K562 (cell line): ENCODE measurements at regions not wholly inside any gene's neighbourhood (a gene's known extent, or its start where the extent isn't known, plus 50 kb on each side); places are given as distances from the start of the nearest gene placed in this dataset.

Experiments used
- ATAC-seq: fragments of 200-7000 bp; cut with Tn5 transposase; 3 replicates; pipeline ENCODE4 v1.9.1; 2020; ENCODE audit warnings: moderate library complexity
- BruUV-seq: library from RNA; stranded (reverse); fragments of 400-500 nt; replicated peaks from 2 replicates; lab custom pipeline; 2021; lab: Mats Ljungman, UMichigan
- CTCF ChIA-PET: fragments of 300-600 bp; formaldehyde crosslinking; extraction: SDS; loops from one replicate; lab custom pipeline; 2021; ENCODE audit warnings: low intra/inter-chr PET ratio; lab: Yijun Ruan, JAX
- POLR2A ChIA-PET: fragments of 300-600, 350-650 bp; sonication (Branson Sonifier 250); formaldehyde crosslinking; extraction: SDS; loops from one replicate; lab custom pipeline; 2021; ENCODE audit warnings: antibody characterized with exemption, inconsistent platforms; lab: Yijun Ruan, JAX
- DNase-seq, 4 experiments: peaks; one replicate each; pipeline versions ENCODE4 v3.0.0 to v3.0.0-alpha.2; 2011 to 2018; ENCODE audit warnings: low spot score in 3 of 4, mixed read lengths in 3 of 4; ENCODE audit errors: extremely low read depth in 1 of 4
- FAIRE-seq: peaks from 2 replicates; lab custom pipeline; 2011; peaks lifted over from hg19 to GRCh38; lab: Jason Lieb, UNC
- H2AFZ ChIP-seq: 2 replicates; pipeline ENCODE4 v1.6.0; 2011; ENCODE audit warnings: low read depth, low read length, control low read depth, inconsistent platforms
- H3K27ac ChIP-seq: fragments of 200-600 bp; 3 replicates; pipeline ENCODE4 v1.8.0; 2011; ENCODE audit warnings: low read depth, mild to moderate bottlenecking, control low read depth, inconsistent platforms, low read length, moderate library complexity, mixed read lengths; ENCODE audit errors: extremely low read depth
- H3K27me3 ChIP-seq, 2 experiments: fragments of 300-600 bp in 1 of 2; 2 replicates in 1 of 2; 3 replicates in 1 of 2; pipeline versions ENCODE4 v1.6.0 to v1.8.0; 2011; ENCODE audit warnings: inconsistent platforms in 2 of 2, low read length in 2 of 2, mild to moderate bottlenecking in 1 of 2, mixed read lengths in 1 of 2, moderate library complexity in 1 of 2; ENCODE audit not compliant: control insufficient read depth in 2 of 2, insufficient read depth in 2 of 2
- H3K36me3 ChIP-seq: fragments of 300-600 bp; 3 replicates; pipeline ENCODE4 v1.8.0; 2011; ENCODE audit warnings: mild to moderate bottlenecking, low read length, inconsistent platforms; ENCODE audit not compliant: control insufficient read depth, insufficient read depth
- H3K4me1 ChIP-seq, 2 experiments: fragments of 200-600 bp in 1 of 2; replicated peaks in 1 of 2; 2 replicates in 1 of 2; 3 replicates in 1 of 2; pipeline versions ENCODE4 v1.5.1 to v1.8.0; 2011; ENCODE audit warnings: inconsistent platforms in 2 of 2, low read length in 2 of 2, mild to moderate bottlenecking in 1 of 2, mixed read lengths in 1 of 2, moderate library complexity in 1 of 2; ENCODE audit not compliant: control insufficient read depth in 2 of 2, insufficient read depth in 2 of 2
- H3K4me2 ChIP-seq: 2 replicates; pipeline ENCODE4 v1.6.1; 2011; ENCODE audit warnings: low read length, control low read depth, inconsistent platforms, mixed read lengths; ENCODE audit not compliant: insufficient read depth
- H3K4me3 ChIP-seq: fragments of 200-600 bp; sonication (generic), shearing (Covaris generic); 2 replicates; pipeline ENCODE4 v1.5.1; 2016; ENCODE audit warnings: control low read depth, inconsistent platforms
- H3K79me2 ChIP-seq: fragments of 200-600 bp; 3 replicates; pipeline ENCODE4 v1.8.0; 2011; ENCODE audit warnings: low read length, inconsistent platforms; ENCODE audit not compliant: control insufficient read depth, insufficient read depth
- H3K9ac ChIP-seq, 2 experiments: 2 replicates each; pipeline versions ENCODE4 v1.6.0 to v1.6.1; 2011; ENCODE audit warnings: low read depth in 2 of 2, low read length in 2 of 2, control low read depth in 1 of 2, inconsistent platforms in 1 of 2, mild to moderate bottlenecking in 1 of 2, mixed read lengths in 1 of 2; ENCODE audit not compliant: insufficient read depth in 1 of 2
- H3K9me1 ChIP-seq: one replicate; pipeline ENCODE4 v1.6.0; 2011; ENCODE audit warnings: inconsistent platforms, mild to moderate bottlenecking, low read length, moderate library complexity; ENCODE audit not compliant: control insufficient read depth, insufficient read depth
- H3K9me3 ChIP-seq: replicated peaks from 2 replicates; pipeline ENCODE4 v1.5.1; 2011; ENCODE audit warnings: low read depth, low read length, inconsistent platforms; ENCODE audit not compliant: control insufficient read depth, insufficient read depth
- H4K20me1 ChIP-seq: replicated peaks from 2 replicates; pipeline ENCODE4 v1.6.1; 2011; ENCODE audit warnings: low read length, inconsistent platforms, mixed read lengths; ENCODE audit not compliant: control insufficient read depth, insufficient read depth
- ATF1 ChIP-seq, 2 experiments: fragments of 450-650 bp in 1 of 2; IDR thresholded peaks; 2 replicates each; pipeline ENCODE4 v1.6.1; 2016; ENCODE audit warnings: missing compliant biosample characterization in 1 of 2, missing genetic modification characterization in 1 of 2
- CBX5 ChIP-seq: IDR thresholded peaks from 2 replicates; pipeline ENCODE4 v1.6.1; 2014; ENCODE audit warnings: low read depth, borderline replicate concordance
- CHCHD3 ChIP-seq: fragments of 250-450 bp; sonication (Bioruptor Pico); IDR thresholded peaks from 2 replicates; pipeline ENCODE4 v2.1.2; 2022; ENCODE audit warnings: mild to moderate bottlenecking
- CHD4 ChIP-seq: fragments of 200-600 bp; sonication (generic); IDR thresholded peaks from 3 replicates; pipeline ENCODE4 v1.6.1; 2012; ENCODE audit warnings: low read depth, mild to moderate bottlenecking, mixed read lengths, low read length, inconsistent platforms; ENCODE audit not compliant: insufficient read depth, insufficient replicate concordance, poor library complexity, severe bottlenecking
- COPS2 ChIP-seq: fragments of 450-650 bp; conservative IDR thresholded peaks from 2 replicates; pipeline ENCODE4 v1.6.1; 2016; ENCODE audit warnings: mild to moderate bottlenecking, moderate library complexity
- EHMT2 ChIP-seq: fragments of 450-650 bp; IDR thresholded peaks from 2 replicates; pipeline ENCODE4 v1.6.1; 2018; ENCODE audit warnings: antibody characterized with exemption
- ETV5 ChIP-seq: sonication (generic); formaldehyde crosslinking; IDR thresholded peaks from 2 replicates; pipeline ENCODE4 v1.4.0; 2020; ENCODE audit warnings: low read depth, mild to moderate bottlenecking, missing genetic modification reagents
- EZH2 ChIP-seq: IDR thresholded peaks from 2 replicates; pipeline ENCODE4 v1.6.1; 2012; ENCODE audit warnings: low read depth, mild to moderate bottlenecking, inconsistent platforms, low read length, borderline replicate concordance
- HNRNPLL ChIP-seq: fragments of 200-400 bp; formaldehyde crosslinking; IDR thresholded peaks from 2 replicates; pipeline ENCODE4 v1.6.1; 2017; ENCODE audit warnings: low read length, low read depth, mild to moderate bottlenecking; ENCODE audit not compliant: poor library complexity, severe bottlenecking
- MCM3 ChIP-seq: fragments of 450-650 bp; IDR thresholded peaks from 2 replicates; pipeline ENCODE4 v1.6.1; 2016
- MYNN ChIP-seq, 2 experiments: sonication (generic); formaldehyde crosslinking in 1 of 2; IDR thresholded peaks; 2 replicates each; pipeline versions ENCODE4 v1.5.0 to v1.6.1; 2016 to 2020; ENCODE audit warnings: antibody characterized with exemption in 1 of 2, missing genetic modification reagents in 1 of 2
- RB1 ChIP-seq: fragments of 450-650 bp; IDR thresholded peaks from 2 replicates; pipeline ENCODE4 v1.6.1; 2017; ENCODE audit warnings: low read depth, mild to moderate bottlenecking
- RBM39 ChIP-seq: fragments of 200-400 bp; formaldehyde crosslinking; optimal IDR thresholded peaks from 2 replicates; pipeline ENCODE3; 2018; ENCODE audit warnings: low read depth, low read length
- SOX6 ChIP-seq: fragments of 450-650 bp; IDR thresholded peaks from 2 replicates; pipeline ENCODE4 v1.6.1; 2014; ENCODE audit warnings: mild to moderate bottlenecking
- ZNF431 ChIP-seq: sonication (generic); formaldehyde crosslinking; IDR thresholded peaks from 2 replicates; pipeline ENCODE4 v1.8.0; 2022; ENCODE audit warnings: mild to moderate bottlenecking, missing genetic modification reagents
- ZNF551 ChIP-seq: fragments of 250-450 bp; sonication (Bioruptor Pico); IDR thresholded peaks from 2 replicates; pipeline ENCODE4 v1.5.0; 2021; ENCODE audit warnings: mild to moderate bottlenecking, moderate library complexity
- WGBS: fragments of 100-300 bp; shearing (Covaris generic); methylation state at CpG from one replicate; pipeline ENCODE4 v1.1.6; 2016; ENCODE audit warnings: low coverage, mixed read lengths; ENCODE audit not compliant: insufficient coverage; ENCODE audit errors: missing lambda C conversion rate; 5-methylcytosine and 5-hydroxymethylcytosine counted together
- in situ Hi-C: fragments of 300-500 bp; cut with MboI; formaldehyde crosslinking; loops from 4 replicates; pipeline ENCODE4 v1.15.0; 2018; ENCODE audit warnings: inconsistent platforms, mixed read lengths
- intact Hi-C: fragments of 100-400 bp; cut with micrococcal nuclease; formaldehyde crosslinking; loops from 2 replicates; pipeline ENCODE4 v1.14.2; 2022
- TF ChIP-seq, protein P1 (sequence below): IDR thresholded peaks from 2 replicates; pipeline ENCODE4 v1.6.1; 2016; ENCODE audit warnings: missing genetic modification characterization, missing compliant biosample characterization
- TF ChIP-seq, protein P2 (sequence below): sonication (generic); formaldehyde crosslinking; IDR thresholded peaks from 2 replicates; pipeline ENCODE4 v1.8.0; 2022; ENCODE audit warnings: mild to moderate bottlenecking, missing genetic modification reagents
- TF ChIP-seq, protein P3 (sequence below): fragments of 450-650 bp; IDR thresholded peaks from 2 replicates; pipeline ENCODE4 v1.6.1; 2016

DNA sequence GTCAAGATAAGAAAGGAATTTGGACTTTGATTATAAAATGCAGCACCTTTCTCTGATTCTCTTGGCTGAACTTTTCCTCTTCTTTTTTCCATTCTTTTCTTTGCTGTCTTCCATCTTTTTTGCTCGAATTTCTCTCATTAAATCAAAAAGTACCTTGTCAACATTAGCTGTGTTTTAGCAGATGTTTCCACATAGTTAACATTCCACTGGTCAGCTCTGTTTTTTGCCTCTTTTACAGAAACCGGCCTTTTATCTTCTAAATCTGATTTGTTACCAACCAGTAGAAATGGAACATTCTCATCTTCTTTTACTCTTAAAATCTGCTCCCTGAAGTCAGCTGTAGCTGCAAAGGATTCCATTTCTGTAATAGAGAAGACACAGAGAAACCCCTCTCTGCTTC is 71.1 kb upstream of the SYT1 start:
- POLR2A ChIA-PET = no interaction called here
- FAIRE-seq = no peak

More for the DNA sequence above, 71.1 kb upstream of the SYT1 start:
- H3K4me1 ChIP-seq = no peaks in the 10 kb centered on the region
- no peaks in the 10 kb centered on the region for H3K79me2 ChIP-seq
- in situ Hi-C loops = no loop called here
- ATAC-seq (no peak), DNase-seq (no peak)
- no peak overlapping the region for H3K27ac ChIP-seq
- no peak overlapping the region for H3K4me2 ChIP-seq
- no peaks in the 10 kb centered on the region for H3K9me1 ChIP-seq
- CTCF ChIA-PET = no interaction called here
- no peaks in the 10 kb centered on the region for H4K20me1 ChIP-seq
- intact Hi-C loops = no loop called here
- no peak overlapping the region for H3K9ac ChIP-seq
- no TSS peak for BruUV-seq
- no peak overlapping the region for H3K4me3 ChIP-seq
- H3K27me3 ChIP-seq = no peaks in the 10 kb centered on the region
- TF ChIP-seq CHCHD3 (CRISPR knock-in tag) (no peak), MCM3 (no peak), ZNF551 (no peak), EHMT2 (no peak), MYNN (IDR thresholded peaks at IDR 0.05) (no peak), MYNN (CRISPR knock-in tag; IDR thresholded peaks at IDR 0.05) (no peak), RB1 (no peak), COPS2 (no peak), HNRNPLL (no peak), SOX6 (no peak), ZNF431 (no peak), ATF1 (CRISPR knock-in tag; IDR thresholded peaks at IDR 0.05) (no peak), ATF1 (tag; IDR thresholded peaks at IDR 0.05) (no peak), CHD4 (no peak), EZH2 (no peak), ETV5 (CRISPR knock-in tag) (no peak), CBX5 (no peak), RBM39 (no peak)
- TF ChIP-seq, protein P1, sequence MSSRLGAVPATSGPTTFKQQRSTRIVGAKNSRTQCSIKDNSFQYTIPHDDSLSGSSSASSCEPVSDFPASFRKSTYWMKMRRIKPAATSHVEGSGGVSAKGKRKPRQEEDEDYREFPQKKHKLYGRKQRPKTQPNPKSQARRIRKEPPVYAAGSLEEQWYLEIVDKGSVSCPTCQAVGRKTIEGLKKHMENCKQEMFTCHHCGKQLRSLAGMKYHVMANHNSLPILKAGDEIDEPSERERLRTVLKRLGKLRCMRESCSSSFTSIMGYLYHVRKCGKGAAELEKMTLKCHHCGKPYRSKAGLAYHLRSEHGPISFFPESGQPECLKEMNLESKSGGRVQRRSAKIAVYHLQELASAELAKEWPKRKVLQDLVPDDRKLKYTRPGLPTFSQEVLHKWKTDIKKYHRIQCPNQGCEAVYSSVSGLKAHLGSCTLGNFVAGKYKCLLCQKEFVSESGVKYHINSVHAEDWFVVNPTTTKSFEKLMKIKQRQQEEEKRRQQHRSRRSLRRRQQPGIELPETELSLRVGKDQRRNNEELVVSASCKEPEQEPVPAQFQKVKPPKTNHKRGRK (tag) = no peak
- TF ChIP-seq, protein P2, sequence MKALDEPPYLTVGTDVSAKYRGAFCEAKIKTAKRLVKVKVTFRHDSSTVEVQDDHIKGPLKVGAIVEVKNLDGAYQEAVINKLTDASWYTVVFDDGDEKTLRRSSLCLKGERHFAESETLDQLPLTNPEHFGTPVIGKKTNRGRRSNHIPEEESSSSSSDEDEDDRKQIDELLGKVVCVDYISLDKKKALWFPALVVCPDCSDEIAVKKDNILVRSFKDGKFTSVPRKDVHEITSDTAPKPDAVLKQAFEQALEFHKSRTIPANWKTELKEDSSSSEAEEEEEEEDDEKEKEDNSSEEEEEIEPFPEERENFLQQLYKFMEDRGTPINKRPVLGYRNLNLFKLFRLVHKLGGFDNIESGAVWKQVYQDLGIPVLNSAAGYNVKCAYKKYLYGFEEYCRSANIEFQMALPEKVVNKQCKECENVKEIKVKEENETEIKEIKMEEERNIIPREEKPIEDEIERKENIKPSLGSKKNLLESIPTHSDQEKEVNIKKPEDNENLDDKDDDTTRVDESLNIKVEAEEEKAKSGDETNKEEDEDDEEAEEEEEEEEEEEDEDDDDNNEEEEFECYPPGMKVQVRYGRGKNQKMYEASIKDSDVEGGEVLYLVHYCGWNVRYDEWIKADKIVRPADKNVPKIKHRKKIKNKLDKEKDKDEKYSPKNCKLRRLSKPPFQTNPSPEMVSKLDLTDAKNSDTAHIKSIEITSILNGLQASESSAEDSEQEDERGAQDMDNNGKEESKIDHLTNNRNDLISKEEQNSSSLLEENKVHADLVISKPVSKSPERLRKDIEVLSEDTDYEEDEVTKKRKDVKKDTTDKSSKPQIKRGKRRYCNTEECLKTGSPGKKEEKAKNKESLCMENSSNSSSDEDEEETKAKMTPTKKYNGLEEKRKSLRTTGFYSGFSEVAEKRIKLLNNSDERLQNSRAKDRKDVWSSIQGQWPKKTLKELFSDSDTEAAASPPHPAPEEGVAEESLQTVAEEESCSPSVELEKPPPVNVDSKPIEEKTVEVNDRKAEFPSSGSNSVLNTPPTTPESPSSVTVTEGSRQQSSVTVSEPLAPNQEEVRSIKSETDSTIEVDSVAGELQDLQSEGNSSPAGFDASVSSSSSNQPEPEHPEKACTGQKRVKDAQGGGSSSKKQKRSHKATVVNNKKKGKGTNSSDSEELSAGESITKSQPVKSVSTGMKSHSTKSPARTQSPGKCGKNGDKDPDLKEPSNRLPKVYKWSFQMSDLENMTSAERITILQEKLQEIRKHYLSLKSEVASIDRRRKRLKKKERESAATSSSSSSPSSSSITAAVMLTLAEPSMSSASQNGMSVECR (CRISPR knock-in tag) = no peak
- TF ChIP-seq, protein P3, sequence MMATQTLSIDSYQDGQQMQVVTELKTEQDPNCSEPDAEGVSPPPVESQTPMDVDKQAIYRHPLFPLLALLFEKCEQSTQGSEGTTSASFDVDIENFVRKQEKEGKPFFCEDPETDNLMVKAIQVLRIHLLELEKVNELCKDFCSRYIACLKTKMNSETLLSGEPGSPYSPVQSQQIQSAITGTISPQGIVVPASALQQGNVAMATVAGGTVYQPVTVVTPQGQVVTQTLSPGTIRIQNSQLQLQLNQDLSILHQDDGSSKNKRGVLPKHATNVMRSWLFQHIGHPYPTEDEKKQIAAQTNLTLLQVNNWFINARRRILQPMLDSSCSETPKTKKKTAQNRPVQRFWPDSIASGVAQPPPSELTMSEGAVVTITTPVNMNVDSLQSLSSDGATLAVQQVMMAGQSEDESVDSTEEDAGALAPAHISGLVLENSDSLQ = no peak
- H2AFZ ChIP-seq = no peak overlapping the region
- WGBS = 4% methylated on average over 2 of the region's 2 CpGs
- H3K9me3 ChIP-seq = no peaks in the 10 kb centered on the region
- H3K36me3 ChIP-seq = no peaks in the 10 kb centered on the region
